PFSK-1 (cell line): ENCODE measurements at regions not wholly inside any gene's neighbourhood (a gene's known extent, or its start where the extent isn't known, plus 50 kb on each side); places are given as distances from the start of the nearest gene placed in this dataset.

ENCODE experiments used
- FOXP2 ChIP-seq: optimal IDR thresholded peaks from 2 replicates; pipeline ENCODE3; 2011; ENCODE audit warnings: borderline replicate concordance, control low read depth, inconsistent platforms; ENCODE audit not compliant: insufficient read depth; ENCODE audit errors: extremely low read length, extremely low read depth
- POLR2AphosphoS5 ChIP-seq: IDR thresholded peaks from 2 replicates; pipeline ENCODE4 v1.6.1; 2012; ENCODE audit warnings: low read depth, mild to moderate bottlenecking, control low read depth, low read length, moderate library complexity
- REST ChIP-seq, 2 experiments: IDR thresholded peaks; 2 replicates each; pipeline versions ENCODE4 v1.6.1 to v1.8.0; 2011 to 2012; ENCODE audit warnings: low read depth in 2 of 2, low read length in 2 of 2, control low read depth in 1 of 2, inconsistent platforms in 1 of 2, mild to moderate bottlenecking in 1 of 2, moderate library complexity in 1 of 2; ENCODE audit not compliant: insufficient read depth in 1 of 2
- SIN3A ChIP-seq: IDR thresholded peaks from 2 replicates; pipeline ENCODE4 v1.6.1; 2012; ENCODE audit warnings: mild to moderate bottlenecking, low read length, moderate library complexity, borderline replicate concordance; ENCODE audit not compliant: insufficient read depth
- TAF1 ChIP-seq: IDR thresholded peaks from 2 replicates; pipeline ENCODE4 v1.6.1; 2012; ENCODE audit warnings: low read length, control low read depth, borderline replicate concordance; ENCODE audit not compliant: insufficient read depth

- TF ChIP-seq POLR2AphosphoS5 (no peak), REST (IDR thresholded peaks at IDR 0.05; ENCODE audit: insufficient read depth in 1 of 2, low read depth in 2 of 2, low read length in 2 of 2) (no peak), SIN3A (no peak), TAF1 (no peak), FOXP2 (no peak)
Measured at GRCh38 chr22:49392247-49392646, 435.4 kb downstream of the BRD1 start.
